Erythroblast (primary cell): ENCODE measurements at regions not wholly inside any gene's neighbourhood (a gene's known extent, or its start where the extent isn't known, plus 50 kb on each side); places are given as distances from the start of the nearest gene placed in this dataset.

Experiments used
- GATA1 ChIP-seq: IDR thresholded peaks from 2 replicates; pipeline ENCODE4 v1.6.1; 2011; ENCODE audit warnings: low read depth, mild to moderate bottlenecking, control low read depth, low read length, moderate library complexity
- POLR2A ChIP-seq: IDR thresholded peaks from 2 replicates; pipeline ENCODE4 v1.6.1; 2011; ENCODE audit warnings: mild to moderate bottlenecking, low read length

DNA sequence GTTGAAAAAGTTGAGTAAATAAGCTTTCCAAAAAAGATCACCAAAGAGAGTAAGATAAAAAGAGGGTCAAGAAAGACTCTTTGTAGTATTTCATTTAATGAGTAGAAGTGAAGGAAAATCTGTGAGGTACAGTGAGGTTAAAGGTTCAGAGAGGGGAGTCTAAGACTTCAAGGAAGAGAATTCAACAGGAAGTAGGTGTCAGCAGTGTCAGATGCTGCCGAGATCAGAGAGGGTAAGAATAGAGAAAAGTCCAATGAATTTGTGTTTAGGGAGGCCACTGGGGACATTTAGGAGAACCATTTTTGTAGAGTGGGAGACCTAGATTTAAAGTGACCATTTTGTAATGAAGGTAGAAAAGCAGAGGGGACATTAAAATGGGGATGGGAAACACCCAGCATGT, 71.6 kb upstream of the KRAS start:
- no peak for TF ChIP-seq POLR2A
- TF ChIP-seq GATA1 = no peak
